Transverse colon (tissue), 4 donors: ENCODE measurements at regions not wholly inside any gene's neighbourhood (a gene's known extent, or its start where the extent isn't known, plus 50 kb on each side); places are given as distances from the start of the nearest gene placed in this dataset.

Experiments used
- CTCF ChIP-seq, 5 experiments: fragments of 200-600 bp in 3 of 5; fragments of 450-650 bp in 2 of 5; sonication (generic) in 3 of 5; IDR thresholded peaks; 1 replicate in 2 of 5; 2 replicates in 3 of 5; pipeline ENCODE4 v1.5.1; 2016 to 2017; ENCODE audit warnings: antibody characterized with exemption in 5 of 5, inconsistent platforms in 3 of 5, mild to moderate bottlenecking in 2 of 5, moderate library complexity in 1 of 5
- EP300 ChIP-seq: sonication (generic); formaldehyde crosslinking; IDR thresholded peaks from one replicate; pipeline ENCODE4 v1.6.1; 2017; ENCODE audit warnings: antibody characterized with exemption, low read depth
- POLR2A ChIP-seq: fragments of 450-650 bp; IDR thresholded peaks from one replicate; pipeline ENCODE4 v1.6.1; 2016; ENCODE audit warnings: antibody characterized with exemption, mild to moderate bottlenecking, moderate library complexity
- POLR2AphosphoS5 ChIP-seq, 3 donors: sonication (generic); formaldehyde crosslinking; IDR thresholded peaks; one replicate each; pipeline ENCODE4 v1.6.1; 2016; ENCODE audit warnings: antibody characterized with exemption in 3 of 3

- no peak for TF ChIP-seq CTCF (IDR thresholded peaks at IDR 0.05)
- no peak for TF ChIP-seq POLR2A
- TF ChIP-seq EP300, result no peak
- TF ChIP-seq POLR2AphosphoS5 (IDR thresholded peaks at IDR 0.05), result no peak
These were observed 52.1 kb upstream of the IQSEC1 start for GRCh38 chr3:13125092-13126015.
